Adrenal gland (tissue), 5 donors: ENCODE measurements at regions not wholly inside any gene's neighbourhood (a gene's known extent, or its start where the extent isn't known, plus 50 kb on each side); places are given as distances from the start of the nearest gene placed in this dataset.

ENCODE experiments used
- POLR2A ChIP-seq, 2 donors: fragments of 450-650 bp; IDR thresholded peaks; one replicate each; pipeline ENCODE4 v1.6.1; 2017; ENCODE audit warnings: antibody characterized with exemption in 2 of 2, mild to moderate bottlenecking in 2 of 2, moderate library complexity in 1 of 2
- TF ChIP-seq, protein P1 (sequence below), 6 experiments: fragments of 450-650 bp in 4 of 6; fragments of 200-600 bp in 2 of 6; sonication (generic) in 1 of 6; IDR thresholded peaks; 1 replicate in 5 of 6; 2 replicates in 1 of 6; pipeline versions ENCODE4 v1.5.1 to v1.8.0; 2016 to 2021; ENCODE audit warnings: antibody characterized with exemption in 6 of 6, mild to moderate bottlenecking in 2 of 6, moderate library complexity in 1 of 6
- donor health status: DM: no; HTN: no; CAD: no.

DNA sequence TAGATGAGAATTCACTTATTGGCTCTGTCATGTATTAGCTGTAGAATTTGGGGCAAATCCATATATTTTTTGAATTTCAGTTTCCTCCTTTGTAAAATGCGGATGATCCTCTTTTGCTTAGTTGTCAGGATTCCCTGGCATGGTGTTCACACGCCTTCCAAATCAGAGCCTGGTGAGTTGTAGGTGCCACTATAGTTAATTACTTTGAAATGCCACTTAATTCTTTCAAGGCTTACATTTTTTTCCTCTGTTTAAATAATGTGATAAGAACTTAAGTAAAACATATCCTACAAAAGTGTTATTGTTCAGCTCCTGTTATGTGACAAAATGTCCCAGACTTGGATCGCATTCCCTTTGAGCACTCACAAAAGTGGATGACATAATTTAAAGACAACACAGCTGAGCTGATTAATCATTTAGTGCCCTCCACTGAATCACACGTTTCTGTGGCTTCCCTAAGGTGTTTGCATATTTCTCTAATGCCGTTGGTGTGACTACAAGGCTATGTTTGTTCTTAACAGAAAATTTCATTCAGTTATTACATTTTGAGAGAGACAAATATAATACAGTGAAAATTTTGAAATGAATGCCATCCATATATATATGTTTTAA lies 471.2 kb upstream of the CHST9 start:
- TF ChIP-seq, protein P1, sequence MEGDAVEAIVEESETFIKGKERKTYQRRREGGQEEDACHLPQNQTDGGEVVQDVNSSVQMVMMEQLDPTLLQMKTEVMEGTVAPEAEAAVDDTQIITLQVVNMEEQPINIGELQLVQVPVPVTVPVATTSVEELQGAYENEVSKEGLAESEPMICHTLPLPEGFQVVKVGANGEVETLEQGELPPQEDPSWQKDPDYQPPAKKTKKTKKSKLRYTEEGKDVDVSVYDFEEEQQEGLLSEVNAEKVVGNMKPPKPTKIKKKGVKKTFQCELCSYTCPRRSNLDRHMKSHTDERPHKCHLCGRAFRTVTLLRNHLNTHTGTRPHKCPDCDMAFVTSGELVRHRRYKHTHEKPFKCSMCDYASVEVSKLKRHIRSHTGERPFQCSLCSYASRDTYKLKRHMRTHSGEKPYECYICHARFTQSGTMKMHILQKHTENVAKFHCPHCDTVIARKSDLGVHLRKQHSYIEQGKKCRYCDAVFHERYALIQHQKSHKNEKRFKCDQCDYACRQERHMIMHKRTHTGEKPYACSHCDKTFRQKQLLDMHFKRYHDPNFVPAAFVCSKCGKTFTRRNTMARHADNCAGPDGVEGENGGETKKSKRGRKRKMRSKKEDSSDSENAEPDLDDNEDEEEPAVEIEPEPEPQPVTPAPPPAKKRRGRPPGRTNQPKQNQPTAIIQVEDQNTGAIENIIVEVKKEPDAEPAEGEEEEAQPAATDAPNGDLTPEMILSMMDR (IDR thresholded peaks at IDR 0.05) = no peak
- TF ChIP-seq POLR2A (IDR thresholded peaks at IDR 0.05) = no peak
